ENCODE measurements at regions not wholly inside any gene's neighbourhood (a gene's known extent, or its start where the extent isn't known, plus 50 kb on each side); places are given as distances from the start of the nearest gene placed in this dataset.

DNA sequence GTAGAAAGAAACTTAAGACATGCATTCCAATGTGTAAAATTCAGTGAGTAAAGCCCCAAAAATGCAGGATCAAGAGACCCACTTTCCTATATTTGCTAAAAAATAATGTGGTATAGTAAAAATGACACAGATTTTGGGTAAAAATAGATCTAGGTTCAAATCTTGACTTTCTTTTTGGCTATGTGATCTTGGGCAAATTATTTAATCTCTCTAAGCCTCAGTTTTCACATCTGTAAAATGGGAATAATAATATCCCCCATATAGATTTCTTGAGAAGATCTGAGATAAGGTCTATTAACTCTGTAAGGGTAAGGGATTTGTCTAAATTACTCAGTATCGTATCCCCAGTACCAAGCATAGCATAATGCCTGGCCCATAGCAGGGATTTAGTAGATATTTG lies 172.3 kb downstream of the CARTPT start:
- TF ChIP-seq POLR2A (IDR thresholded peaks at IDR 0.05) (no peak), CTCF (IDR thresholded peaks at IDR 0.05) (no peak)
